ENCODE measurements at regions not wholly inside any gene's neighbourhood (a gene's known extent, or its start where the extent isn't known, plus 50 kb on each side); places are given as distances from the start of the nearest gene placed in this dataset. TPM values are rescaled to one million over a fixed set of nuclear protein-coding genes. Genes with fewer than 3 reads are reported as not detected.

DNA sequence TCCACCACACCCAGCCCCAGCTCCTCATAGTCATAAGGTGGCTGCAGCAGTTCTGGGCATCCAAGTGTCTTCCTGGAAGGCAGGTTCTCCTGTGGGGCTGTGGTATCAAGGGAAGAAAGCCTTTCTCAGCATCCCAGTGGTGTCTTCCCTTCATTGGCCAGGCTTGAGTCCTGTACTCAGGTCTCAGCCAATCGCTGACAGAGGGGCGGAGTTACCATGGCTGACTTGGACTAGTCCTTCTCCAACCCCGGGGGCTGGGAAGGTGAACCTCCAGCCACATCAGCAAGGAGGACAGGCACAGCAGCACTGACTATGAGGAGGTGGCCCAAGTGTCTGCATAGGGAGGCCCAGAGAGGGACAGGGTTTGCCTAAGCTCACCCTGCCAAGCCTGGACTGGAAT is 64.0 kb upstream of the SLC24A4 start:
- H3K4me3 ChIP-seq (ENCODE audit: low read depth, low read length), result no peak overlapping the region
- H3K9me3 ChIP-seq (ENCODE audit: control insufficient read depth, insufficient read depth, low read length), result no peaks in the 10 kb centered on the region
- ChIA-PET POLR2A (no interaction called here), CTCF (interaction anchor here (0.7 kb wide), 1 partner anchor 152 kb away, joined by 5 read pairs; no protein-coding TSS in a partner anchor)
- DNase-seq (ENCODE audit: low read depth, low spot score), result no peak
- TF ChIP-seq, protein P1, sequence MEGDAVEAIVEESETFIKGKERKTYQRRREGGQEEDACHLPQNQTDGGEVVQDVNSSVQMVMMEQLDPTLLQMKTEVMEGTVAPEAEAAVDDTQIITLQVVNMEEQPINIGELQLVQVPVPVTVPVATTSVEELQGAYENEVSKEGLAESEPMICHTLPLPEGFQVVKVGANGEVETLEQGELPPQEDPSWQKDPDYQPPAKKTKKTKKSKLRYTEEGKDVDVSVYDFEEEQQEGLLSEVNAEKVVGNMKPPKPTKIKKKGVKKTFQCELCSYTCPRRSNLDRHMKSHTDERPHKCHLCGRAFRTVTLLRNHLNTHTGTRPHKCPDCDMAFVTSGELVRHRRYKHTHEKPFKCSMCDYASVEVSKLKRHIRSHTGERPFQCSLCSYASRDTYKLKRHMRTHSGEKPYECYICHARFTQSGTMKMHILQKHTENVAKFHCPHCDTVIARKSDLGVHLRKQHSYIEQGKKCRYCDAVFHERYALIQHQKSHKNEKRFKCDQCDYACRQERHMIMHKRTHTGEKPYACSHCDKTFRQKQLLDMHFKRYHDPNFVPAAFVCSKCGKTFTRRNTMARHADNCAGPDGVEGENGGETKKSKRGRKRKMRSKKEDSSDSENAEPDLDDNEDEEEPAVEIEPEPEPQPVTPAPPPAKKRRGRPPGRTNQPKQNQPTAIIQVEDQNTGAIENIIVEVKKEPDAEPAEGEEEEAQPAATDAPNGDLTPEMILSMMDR (IDR thresholded peaks at IDR 0.05; ENCODE audit: low read depth, low read length), result no peak
- no peak overlapping the region for H3K27ac ChIP-seq (ENCODE audit: low read depth, low read length)
- peaks cover 5% of the 10 kb centered on the region for H3K27me3 ChIP-seq (ENCODE audit: control insufficient read depth, insufficient read depth, low read length)

DNA sequence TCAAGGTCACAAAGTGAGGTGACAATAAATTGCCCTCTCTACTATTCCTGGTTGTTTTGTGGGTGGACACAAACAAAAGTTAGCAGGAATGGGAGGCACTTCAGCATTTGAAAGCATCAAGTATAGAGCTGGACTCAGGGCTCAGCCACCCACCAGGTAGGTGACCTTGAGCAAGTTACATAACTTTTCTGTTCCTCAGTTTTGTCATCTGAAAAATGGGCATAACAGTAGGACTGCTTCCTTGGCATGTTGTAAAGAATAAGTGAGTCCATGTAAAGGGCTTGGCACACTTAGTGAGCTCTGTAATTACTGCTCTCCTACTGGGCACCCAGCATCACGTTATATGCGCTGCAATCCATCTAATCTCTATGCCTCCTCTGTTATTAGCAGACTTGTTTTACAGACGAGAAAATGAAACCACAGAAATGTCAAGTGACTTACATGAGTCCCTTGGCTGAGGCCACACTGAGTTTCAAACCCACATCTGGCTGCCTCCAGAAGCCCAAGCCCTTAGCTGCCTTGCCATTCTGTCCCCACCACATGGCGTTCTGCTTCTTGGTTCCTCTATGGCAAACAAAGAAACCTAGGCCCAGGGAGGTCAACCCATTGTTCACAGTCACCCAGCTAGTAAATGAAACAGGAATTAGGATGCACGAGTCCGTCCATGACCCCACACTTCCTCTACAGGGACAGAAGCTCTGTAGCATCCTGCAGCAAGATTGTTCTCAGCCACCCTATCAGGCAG is 63.2 kb upstream of the SLC24A4 start:
- DNase-seq (ENCODE audit: low read depth, low spot score), result no peak

DNA sequence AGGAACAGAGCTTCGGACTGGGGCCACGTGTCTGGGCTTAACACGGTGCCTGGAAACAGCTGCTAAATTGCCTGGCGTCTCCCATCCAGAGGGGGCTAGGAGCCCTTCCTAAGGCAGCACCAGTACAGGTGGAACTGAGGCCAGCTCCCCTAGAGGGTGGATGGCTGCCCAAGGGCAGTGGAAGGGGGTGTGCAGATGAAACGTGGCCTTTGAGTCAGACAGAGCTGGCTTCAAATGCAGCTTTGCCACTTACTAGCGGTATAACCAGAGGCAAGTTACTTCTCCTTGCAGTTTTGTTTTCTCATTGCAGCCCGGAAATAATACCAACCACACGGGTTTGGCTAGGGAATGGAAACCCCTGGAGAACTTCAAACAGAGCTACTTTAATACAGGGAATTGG is 59.3 kb upstream of the SLC24A4 start:
- H3K27me3 ChIP-seq (ENCODE audit: control insufficient read depth, insufficient read depth, low read length), result peaks cover 2% of the 10 kb centered on the region
- TF ChIP-seq, protein P1 (IDR thresholded peaks at IDR 0.05; ENCODE audit: low read depth, low read length), result no peak
- DNase-seq (ENCODE audit: low read depth, low spot score), result no peak
- no peaks in the 10 kb centered on the region for H3K9me3 ChIP-seq (ENCODE audit: control insufficient read depth, insufficient read depth, low read length)
- ChIA-PET CTCF (no interaction called here), POLR2A (no interaction called here)
- H3K4me3 ChIP-seq (ENCODE audit: low read depth, low read length), result no peak overlapping the region
- H3K27ac ChIP-seq (ENCODE audit: low read depth, low read length), result no peak overlapping the region

More for the DNA sequence above, 63.2 kb upstream of the SLC24A4 start:
- H3K9me3 ChIP-seq (ENCODE audit: control insufficient read depth, insufficient read depth, low read length), result no peaks in the 10 kb centered on the region
- ChIA-PET POLR2A (no interaction called here), CTCF (no interaction called here)
- H3K27ac ChIP-seq (ENCODE audit: low read depth, low read length), result no peak overlapping the region
- TF ChIP-seq, protein P1 (IDR thresholded peaks at IDR 0.05; ENCODE audit: low read depth, low read length), result no peak
- H3K27me3 ChIP-seq (ENCODE audit: control insufficient read depth, insufficient read depth, low read length), result peaks cover 5% of the 10 kb centered on the region
- no peak overlapping the region for H3K4me3 ChIP-seq (ENCODE audit: low read depth, low read length)

DNA sequence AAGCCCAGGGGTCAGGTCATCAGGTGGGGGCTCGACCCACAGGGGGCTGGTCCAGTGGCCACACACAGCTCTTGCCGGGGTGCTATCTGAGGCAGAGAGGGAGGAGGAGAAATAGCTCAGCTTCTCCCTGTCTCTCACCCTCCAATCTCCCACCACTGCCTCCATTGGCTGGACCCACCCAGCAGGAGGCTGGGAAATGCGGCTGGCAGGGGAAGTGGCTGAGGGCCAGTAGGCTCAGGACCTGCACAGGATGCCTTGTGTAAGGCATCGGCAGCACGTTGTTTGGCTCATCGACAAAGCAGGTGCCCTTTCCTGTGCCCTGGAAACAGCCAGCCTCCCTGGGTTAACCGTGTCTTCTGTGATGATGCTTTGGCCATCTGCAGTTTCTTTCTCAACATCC is 58.8 kb upstream of the SLC24A4 start:
- no peaks in the 10 kb centered on the region for H3K9me3 ChIP-seq (ENCODE audit: control insufficient read depth, insufficient read depth, low read length)
- ChIA-PET CTCF (no interaction called here), POLR2A (no interaction called here)
- peaks cover 2% of the 10 kb centered on the region for H3K27me3 ChIP-seq (ENCODE audit: control insufficient read depth, insufficient read depth, low read length)
- no peak overlapping the region for H3K27ac ChIP-seq (ENCODE audit: low read depth, low read length)
- DNase-seq (ENCODE audit: low read depth, low spot score), result no peak
- no peak overlapping the region for H3K4me3 ChIP-seq (ENCODE audit: low read depth, low read length)
- TF ChIP-seq, protein P1 (IDR thresholded peaks at IDR 0.05; ENCODE audit: low read depth, low read length), result no peak

DNA sequence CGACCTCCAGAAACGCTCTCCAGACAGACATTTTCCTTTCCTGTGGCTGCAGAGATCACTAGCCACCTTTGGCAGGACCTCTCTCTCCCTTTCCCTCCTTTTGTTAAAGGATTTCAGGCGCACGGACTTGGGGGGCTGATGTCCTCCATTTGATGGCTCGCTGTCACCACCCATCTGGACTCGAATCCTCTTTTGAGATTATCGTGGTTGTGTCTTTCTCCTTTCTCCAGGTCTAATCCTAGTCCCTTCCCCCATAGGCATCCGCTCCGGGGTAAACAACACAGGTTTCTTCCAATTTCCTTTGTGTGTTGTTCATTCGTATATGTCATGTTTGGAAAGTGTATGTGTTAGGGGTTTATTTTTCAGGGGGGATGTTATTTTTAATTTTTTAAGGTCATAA is 56.7 kb upstream of the SLC24A4 start:
- ChIA-PET CTCF (no interaction called here), POLR2A (no interaction called here)
- Histone ChIP-seq H3K27ac (ENCODE audit: low read depth, low read length) (no peak overlapping the region), H3K4me3 (ENCODE audit: low read depth, low read length) (no peak overlapping the region), H3K9me3 (ENCODE audit: control insufficient read depth, insufficient read depth, low read length) (no peaks in the 10 kb centered on the region), H3K27me3 (ENCODE audit: control insufficient read depth, insufficient read depth, low read length) (peaks cover 2% of the 10 kb centered on the region)
- TF ChIP-seq, protein P1 (IDR thresholded peaks at IDR 0.05; ENCODE audit: low read depth, low read length), result no peak
- no peak for DNase-seq (ENCODE audit: low read depth, low spot score)

Small RNAs in the stretch of these regions (small RNA-seq; reads per million reads assigned to genes)
- gene RNU6-366P (ENCODE audit: insufficient read length, low read depth), result not detected

Measured in AG04450 (cell line).